GM19025 (cell line): ENCODE measurements at regions not wholly inside any gene's neighbourhood (a gene's known extent, or its start where the extent isn't known, plus 50 kb on each side); places are given as distances from the start of the nearest gene placed in this dataset.
"Not testable (repeated sequence)": the region's sequence is repeated elsewhere in the genome, so short reads cannot be mapped to it uniquely, and the experiment has no call there.

Source experiments
- ATAC-seq: cut with Tn5 transposase; IDR thresholded peaks from one replicate; pipeline ENCODE4 v1.9.1; 2021; ENCODE audit warnings: mild to moderate bottlenecking, low read depth, moderate library complexity; ENCODE audit not compliant: unreplicated experiment

DNA sequence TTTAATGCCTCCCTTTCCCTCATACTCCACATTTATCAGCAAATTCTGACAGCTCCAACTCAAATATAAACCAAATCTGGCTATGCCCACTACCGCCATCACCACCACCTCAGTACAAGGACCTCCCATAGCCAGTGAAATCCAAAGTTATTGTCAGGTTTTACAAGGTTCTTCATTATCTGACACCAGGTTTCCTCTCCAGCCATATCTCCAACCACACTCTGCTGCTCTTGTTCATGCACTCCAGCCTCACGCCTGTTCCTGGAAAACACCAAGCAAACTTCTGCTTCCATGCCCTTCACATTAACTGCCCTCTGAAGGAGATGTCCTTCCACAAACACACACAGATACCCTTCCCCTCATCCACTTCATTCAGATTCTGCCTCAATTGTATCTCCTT lies 102.2 kb upstream of the MIR17HG start:
- no peak for ATAC-seq

DNA sequence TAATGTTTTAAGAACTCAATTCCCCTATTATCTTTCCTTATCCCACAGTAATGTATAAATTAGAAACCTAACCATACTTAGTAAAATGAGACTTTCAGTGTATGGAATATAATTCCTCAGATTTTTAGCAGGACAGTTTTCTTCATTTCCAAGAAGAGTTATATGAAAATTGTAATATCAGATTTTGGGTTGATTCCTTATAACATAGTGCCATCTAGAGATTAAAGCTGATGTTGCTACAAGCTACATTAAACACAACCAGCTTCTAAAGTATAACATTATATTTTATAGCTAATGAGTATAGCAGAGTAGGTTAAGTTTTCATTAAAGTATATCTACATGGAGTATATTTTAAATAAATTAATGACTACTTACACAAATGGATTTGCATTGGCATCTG lies 99.7 kb upstream of the MIR17HG start:
- ATAC-seq = no peak

DNA sequence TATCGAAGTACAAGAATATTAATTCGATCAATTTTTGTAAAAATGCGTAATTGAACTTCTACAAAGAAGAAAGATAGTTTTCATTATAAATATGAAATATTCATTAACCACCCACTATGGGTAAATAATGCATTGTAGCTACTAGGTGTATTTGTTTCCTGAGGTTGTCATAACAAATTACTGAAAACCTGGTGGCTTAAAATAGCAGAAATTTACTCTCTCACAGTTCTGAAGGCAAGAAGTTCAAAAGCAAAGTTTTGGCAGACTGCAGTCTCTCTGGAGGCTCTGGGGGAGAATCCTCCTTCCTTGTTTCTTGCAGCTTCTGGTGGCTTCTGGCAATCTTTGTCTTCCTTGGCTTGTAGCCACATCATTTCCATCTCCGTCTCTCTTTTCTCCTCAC lies 99.2 kb upstream of the MIR17HG start:
- ATAC-seq = no peak

DNA sequence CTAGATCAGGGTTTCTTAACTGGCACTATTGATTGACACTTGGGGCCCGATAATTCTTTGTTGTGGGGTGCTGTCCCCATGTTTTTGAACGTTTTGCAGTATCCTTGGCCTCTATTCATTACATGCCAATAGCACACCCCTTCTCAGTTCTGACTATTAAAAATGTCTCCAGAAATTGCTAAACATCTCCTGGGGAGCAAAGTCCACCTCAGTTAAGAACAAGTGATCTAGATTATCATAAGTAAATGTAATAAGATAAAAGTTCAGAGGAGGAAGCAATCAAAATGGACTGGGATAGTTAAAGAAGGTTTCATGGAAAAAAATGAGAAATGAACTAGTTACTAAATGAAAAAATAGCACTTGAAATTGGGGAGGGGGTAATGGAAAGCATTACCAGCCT lies 98.1 kb upstream of the MIR17HG start:
- no peak for ATAC-seq

DNA sequence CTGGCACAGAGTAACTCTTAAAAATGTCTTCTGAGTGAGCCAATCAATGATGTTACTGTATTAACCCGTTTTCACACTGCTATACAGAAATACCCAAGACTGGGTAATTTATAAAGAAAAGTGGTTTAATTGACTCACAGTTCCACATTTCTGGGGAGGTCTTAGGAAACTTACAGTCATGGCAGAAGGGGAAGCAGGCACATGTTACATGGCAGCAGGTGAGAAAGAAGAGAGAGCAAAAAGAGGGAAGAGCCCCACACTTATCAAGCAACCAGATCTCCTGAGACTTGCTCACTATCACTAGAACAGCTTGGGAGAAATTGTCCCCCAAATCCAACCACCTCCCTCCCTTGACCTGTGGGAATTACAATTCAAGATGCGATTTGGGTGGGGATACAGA lies 97.6 kb upstream of the MIR17HG start:
- no peak for ATAC-seq

DNA sequence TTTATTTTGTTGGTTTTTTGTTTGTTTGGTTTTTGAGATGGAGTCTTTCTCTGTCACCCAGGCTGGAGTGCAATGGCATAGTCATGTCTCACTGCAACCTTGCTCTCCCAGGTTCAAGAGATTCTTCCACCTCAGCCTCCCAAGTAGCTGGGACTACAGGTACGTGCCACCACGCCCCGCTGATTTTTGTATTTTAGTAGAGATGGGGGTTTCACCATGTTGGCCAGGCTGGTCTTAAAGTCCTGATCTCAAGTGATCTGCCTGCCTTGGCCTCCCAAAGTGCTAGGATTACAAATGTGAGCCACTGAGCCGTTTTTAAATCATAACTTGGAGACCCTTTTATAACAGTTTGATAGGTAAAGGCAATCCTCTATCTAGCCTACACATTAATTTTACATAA lies 95.9 kb upstream of the MIR17HG start:
- ATAC-seq = not testable (repeated sequence)

DNA sequence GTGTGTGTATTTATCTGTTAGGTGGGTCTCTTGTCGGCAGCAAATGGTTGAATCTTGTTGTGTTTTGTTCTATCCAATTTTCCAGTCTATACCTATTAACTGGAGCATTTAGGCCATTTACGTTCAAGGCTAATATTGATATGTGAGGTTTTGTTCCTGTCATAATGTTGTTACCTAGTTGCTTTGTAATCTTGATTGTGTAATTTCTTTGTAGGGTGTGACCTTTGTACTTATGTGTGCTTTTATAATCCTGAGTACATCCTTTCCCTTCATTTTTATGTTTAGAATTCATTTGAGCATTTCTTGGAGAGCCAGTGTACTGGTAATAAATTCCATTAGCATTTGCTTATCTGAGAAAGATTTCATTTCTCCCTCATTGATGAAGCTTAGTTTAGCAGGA lies 83.0 kb upstream of the MIR17HG start:
- no peak for ATAC-seq

DNA sequence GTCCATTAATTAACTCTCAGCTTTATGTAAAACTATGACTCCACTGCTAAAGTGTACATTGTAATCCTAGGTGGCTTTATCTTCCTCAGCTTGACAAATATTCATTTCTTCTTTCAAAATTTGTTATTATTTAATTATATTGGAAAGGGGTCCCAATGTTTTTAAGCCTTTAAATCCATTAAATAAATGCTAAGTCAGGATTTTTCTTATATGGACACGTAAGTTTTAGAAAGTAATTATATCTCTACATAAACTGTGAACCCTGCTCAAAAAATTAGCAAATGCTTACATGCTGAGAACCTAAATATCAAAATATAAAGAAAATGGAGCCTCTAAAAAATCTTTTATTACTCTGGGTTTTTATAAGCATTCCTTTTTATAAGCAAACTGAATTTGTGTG lies 78.2 kb upstream of the MIR17HG start:
- no peak for ATAC-seq

DNA sequence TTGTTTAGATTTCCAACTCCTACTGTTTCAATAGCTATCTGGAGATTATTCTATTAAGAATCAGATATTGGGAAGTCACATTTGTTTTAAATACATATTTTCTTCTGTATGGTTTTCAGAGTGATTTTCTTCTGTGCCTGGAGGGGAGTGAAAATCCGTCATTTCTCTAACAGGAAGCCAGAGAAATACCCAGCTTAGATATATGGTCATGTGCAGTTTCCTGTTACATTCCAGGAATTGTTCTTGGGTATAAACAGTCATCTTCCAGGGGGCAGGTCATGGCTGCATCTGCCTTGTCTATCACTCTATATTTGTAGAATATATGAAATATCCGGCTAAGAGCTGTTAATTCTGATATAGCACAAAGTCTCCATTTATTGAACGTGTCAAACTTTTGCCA lies 77.5 kb upstream of the MIR17HG start:
- ATAC-seq = no peak

DNA sequence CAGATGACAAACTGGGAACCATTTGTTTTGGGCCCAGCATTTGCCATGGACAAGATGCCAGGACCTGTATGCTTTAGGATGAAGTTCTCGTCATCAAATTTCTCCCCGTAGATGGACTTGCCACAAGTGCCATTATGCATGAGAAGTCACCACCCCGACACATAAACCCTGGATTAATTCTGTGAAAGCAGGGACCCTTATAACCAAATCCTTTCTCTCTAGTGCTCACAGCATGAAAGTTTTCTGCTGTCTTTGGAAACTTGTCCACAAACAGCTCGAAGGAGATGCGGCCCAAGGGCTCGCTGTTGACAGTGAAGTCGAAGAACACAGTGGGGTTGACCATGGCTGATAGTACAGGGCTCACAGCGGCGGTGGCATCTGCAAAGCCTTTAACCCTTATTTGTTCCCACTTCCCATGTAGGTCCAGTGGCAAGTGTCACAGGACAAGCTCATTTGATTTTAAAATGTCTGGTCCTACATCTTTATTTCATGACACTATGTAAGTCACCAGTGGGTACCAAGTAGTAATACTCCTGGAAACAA lies 75.2 kb upstream of the MIR17HG start:
- no peak for ATAC-seq

DNA sequence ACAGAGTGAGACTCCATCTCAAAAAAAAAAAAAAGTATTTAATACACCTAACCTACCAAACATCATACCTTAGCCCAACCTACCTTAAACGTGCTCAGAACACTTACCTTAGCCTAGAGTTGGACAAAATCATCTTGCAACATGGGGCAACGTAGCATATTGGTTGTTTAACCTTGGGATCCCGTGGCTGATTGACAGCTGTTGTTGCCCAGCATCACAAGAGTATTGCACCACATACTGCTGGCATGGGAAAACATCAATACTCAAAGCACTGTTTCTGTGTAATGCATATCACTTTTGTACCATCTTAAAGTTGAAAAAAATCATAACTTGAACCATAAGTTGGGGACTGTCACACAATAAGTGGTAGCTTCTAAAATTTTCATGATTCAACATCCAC lies 73.8 kb upstream of the MIR17HG start:
- no peak for ATAC-seq

DNA sequence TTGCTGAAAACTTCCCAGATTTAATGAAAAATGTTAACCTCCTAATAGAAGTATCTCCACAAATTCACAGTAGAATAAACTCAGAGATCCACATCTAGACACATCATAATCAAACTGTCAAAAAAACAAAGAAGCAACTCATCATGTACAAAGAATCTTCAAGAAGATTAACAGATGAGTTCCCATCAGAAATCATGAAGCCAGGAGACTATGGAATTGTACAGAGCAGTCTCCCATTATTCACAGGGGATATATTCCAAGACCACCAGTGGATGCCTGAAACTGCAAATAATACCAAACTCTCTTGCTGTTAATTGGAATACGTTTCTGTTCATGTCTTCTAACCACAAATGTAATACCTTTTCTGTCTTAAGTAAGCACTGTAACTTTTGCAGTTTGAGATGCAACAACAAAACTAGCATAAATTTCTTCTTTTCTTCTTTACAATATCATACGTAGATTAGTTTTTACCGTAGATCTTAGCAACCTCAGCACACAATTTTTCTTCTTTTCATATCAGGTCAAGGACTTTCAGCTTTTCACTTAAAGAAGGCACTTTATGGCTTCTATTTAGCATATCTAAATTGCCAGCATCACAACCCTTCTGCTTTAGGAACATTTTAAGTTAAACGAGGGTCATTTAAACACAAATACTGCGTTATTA lies 70.3 kb upstream of the MIR17HG start:
- ATAC-seq = no peak

DNA sequence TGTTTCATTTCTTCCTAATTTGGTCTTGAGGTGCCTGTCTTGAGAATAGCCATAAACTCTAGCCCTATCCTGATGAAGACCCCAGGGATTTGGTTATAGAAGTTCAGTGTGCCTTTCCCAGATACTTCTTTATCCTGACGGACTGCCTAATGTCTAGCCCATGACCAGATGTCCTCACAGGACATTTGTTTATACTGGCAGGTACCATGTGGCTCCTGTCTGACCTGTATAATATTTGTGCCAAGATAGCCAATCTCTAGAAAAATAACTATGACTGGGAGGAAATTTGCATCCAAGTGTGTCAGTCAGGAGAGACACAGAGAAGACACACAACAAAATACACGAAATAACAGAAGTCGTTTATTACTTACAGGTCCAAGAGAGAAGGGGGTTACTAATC lies 69.2 kb upstream of the MIR17HG start:
- ATAC-seq = no peak

DNA sequence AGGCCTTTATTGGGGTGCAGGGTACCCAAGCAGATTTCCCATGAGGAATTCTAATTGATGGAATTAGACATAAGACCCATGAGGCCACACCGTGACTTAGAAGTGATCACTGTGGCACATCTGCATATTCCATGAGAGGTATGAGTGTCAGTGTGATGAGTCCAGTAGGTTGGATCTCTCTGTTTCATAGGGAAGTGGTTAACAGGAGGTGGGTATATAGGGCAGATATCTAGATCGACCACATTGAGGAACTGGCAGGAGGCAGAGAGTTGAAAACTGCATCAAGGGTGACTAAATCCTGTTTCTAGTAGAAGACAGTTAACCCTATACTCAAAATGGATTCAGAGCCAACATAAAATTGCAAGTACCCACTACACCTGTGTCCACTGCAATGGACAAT lies 68.6 kb upstream of the MIR17HG start:
- no peak for ATAC-seq

DNA sequence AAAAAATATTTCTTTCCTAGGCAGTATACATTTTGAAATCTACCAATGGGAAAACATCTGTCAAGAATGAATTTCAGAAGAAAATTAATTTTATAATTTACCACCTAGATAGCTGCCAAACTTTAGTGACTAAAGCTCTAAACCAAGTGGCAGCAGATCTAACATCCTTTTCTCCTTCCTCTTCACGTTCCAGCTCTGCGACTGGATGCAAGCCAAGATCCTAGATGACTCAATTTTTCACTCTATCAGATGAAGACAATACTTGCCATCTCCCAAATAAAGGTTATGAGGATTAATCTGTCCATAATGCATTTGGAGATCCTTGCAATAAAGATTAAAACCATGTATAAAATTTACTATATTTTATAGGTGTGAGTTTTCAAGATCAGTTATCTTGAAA lies 66.7 kb upstream of the MIR17HG start:
- no peak for ATAC-seq

DNA sequence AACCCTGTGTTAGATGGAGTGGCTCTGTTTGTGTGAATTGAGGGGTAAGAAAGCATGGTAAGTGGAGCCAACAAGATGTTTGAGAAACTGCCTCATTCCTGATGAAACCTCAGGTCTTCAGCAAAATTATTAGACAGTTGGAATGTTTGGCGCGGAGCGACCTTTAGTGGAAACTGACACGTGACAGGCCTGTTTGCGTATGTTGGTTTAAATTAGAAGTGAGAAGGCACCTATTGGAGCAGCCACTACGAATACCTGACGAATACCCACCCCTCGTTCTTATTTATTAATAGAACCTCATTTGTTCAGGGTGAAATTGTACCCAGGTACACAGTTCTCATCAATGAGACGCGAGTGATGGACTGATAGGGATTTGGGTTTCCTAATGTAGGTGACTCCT lies 63.2 kb upstream of the MIR17HG start:
- no peak for ATAC-seq

DNA sequence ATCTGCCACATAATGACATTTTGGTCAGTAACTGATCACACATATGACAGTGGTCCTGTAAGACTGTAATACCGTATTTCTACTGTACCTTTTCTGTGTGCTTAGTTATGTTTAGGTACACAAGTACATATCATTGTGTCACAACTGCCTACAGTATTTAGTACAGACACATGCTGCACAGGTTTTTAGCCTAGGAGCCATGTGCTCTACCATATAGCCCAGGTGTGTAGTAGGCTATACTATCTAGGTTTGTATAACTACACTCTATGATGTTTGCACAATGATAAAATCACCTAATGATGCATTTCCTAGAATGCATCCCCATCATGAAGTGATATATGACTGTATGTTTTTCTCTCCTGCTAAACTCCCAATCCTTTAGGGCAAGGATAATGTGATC lies 61.2 kb upstream of the MIR17HG start:
- no peak for ATAC-seq

DNA sequence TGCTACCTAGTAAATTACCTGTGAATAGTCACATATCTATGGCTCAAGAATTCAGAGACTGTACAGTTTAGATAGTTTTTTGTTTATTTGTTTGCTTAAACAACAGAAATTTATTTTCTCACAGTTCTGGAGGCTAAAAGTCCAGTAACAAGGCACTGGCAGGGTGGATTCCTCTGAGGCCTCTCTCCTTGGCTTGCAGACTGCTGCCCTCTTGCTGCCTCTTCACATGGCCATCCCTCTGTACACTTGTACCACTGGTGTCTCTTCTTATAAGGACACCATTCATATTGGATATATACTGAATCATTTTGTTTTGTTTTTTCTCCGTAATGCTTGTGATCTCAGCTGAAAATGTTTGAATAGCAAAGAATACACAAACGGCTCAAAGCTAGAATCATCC lies 56.4 kb upstream of the MIR17HG start:
- ATAC-seq = no peak

DNA sequence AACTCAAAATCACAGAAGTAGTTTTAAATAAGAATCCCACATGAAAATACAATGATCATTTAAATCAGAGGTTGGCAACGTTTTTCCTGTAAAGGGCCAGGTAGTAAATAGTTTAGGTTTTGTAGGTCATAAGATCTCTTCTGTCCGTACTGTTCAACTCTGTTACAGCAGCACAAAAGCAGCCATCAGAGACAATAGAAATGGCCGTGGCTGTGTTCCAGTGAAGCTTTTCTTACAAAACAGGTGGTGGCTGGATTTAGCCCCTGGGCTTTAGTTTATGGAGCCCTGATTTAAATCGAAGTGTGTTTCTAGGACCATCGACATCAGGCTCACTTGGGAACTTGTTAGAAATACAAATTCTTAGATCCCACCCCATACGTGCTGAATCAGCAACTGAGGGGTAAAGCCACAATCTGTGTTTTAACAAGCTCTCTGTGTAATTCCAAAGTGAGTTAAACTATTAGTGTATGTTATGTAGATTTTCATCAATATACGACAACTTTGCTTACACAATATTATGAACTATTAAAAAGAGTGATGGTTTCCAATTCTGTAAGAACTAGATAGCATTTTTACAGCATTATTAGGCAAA lies 54.8 kb upstream of the MIR17HG start:
- ATAC-seq = no peak

DNA sequence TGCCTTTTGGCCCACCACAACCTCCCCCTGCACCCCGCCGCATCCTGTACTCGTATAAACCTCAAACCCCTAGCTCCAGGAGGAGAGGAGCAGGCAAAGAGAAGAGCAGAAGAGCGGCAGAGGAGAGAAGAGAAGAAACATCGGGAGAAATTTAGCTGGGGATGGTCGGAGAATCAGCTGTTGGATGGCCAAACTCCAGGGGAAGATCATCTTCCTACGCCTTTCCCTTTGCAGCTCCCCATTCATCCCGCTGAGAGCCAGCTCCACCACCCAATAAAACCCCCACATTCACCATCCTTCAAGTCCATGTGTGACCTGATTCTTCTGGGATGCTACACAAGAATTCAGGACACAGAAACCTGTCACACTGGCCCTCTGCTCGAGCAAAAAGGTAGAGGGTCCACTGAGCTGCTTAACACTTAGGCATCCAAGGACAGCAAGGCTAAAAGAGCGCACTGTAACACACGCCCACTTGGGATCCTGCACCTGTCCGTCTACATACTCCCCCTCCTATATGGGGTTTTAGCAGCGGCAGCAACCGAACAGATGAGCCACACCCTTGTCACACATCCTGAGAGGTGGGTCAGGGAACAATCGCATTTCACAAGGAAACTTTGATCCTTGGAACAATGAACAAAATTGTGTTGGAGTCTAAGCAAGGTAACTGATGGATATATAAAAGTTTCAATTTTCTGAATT lies 51.6 kb upstream of the MIR17HG start:
- ATAC-seq = no peak

DNA sequence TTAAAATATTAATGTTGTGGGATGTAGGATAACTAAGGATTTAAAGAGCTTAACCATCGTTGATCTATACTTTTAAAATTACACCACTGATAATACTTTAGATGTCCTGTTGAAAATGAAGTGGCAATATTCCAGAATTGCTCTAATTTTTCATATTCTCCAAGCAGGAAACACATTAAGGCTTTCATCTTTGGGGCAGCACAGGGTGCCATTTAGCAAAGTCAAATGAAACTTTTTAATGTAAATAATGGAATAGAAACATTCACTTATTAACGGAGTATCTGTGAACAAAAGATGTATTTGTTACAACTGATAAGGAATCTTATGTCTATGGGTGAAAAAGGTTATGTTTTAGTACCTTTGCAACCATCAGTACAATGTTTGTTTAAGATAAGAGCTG lies 50.0 kb upstream of the MIR17HG start:
- ATAC-seq = no peak
